H1 (cell line): ENCODE measurements at regions not wholly inside any gene's neighbourhood (a gene's known extent, or its start where the extent isn't known, plus 50 kb on each side); places are given as distances from the start of the nearest gene placed in this dataset.

Experiments
- CTCF ChIA-PET: fragments of 300-600 bp; sonication (Branson Sonifier 250); formaldehyde crosslinking; loops from one replicate; lab custom pipeline; 2021; ENCODE audit not compliant: partially characterized antibody; lab: Charles Lee
- POLR2A ChIA-PET: fragments of 300-600 bp; sonication (Branson Sonifier 250); formaldehyde crosslinking; loops from one replicate; lab custom pipeline; 2021; ENCODE audit warnings: inconsistent platforms; ENCODE audit not compliant: partially characterized antibody; lab: Charles Lee
- DNase-seq, 2 experiments: peaks; one replicate each; pipeline versions ENCODE4 v3.0.0 to v3.0.0-alpha.2; 2010 to 2022; ENCODE audit warnings: low spot score in 2 of 2, low read depth in 1 of 2, mixed read lengths in 1 of 2
- FAIRE-seq: peaks from 2 replicates; lab custom pipeline; 2011; peaks lifted over from hg19 to GRCh38; lab: Jason Lieb, UNC
- H2AFZ ChIP-seq: 2 replicates; pipeline ENCODE4 v1.8.1; 2012; ENCODE audit warnings: low read length, inconsistent platforms
- H2AK5ac ChIP-seq: 2 replicates; pipeline ENCODE4 v1.6.1; 2013; ENCODE audit warnings: low read depth, low read length
- H2BK120ac ChIP-seq: replicated peaks from 2 replicates; pipeline ENCODE3; 2013; ENCODE audit warnings: low read depth, low read length, inconsistent platforms
- H2BK12ac ChIP-seq: 2 replicates; pipeline ENCODE4 v1.6.1; 2013; ENCODE audit warnings: low read depth, low read length
- H2BK15ac ChIP-seq: 2 replicates; pipeline ENCODE4 v1.6.1; 2013; ENCODE audit warnings: low read length
- H2BK20ac ChIP-seq: 2 replicates; pipeline ENCODE4 v1.6.1; 2013; ENCODE audit warnings: low read length
- H2BK5ac ChIP-seq: 2 replicates; pipeline ENCODE4 v1.6.1; 2013; ENCODE audit warnings: low read depth, low read length
- H3K14ac ChIP-seq: 2 replicates; pipeline ENCODE4 v1.6.1; 2013; ENCODE audit warnings: inconsistent platforms; ENCODE audit not compliant: insufficient read length
- H3K18ac ChIP-seq: 2 replicates; pipeline ENCODE4 v1.6.1; 2013; ENCODE audit warnings: low read length; ENCODE audit errors: extremely low read depth
- H3K23ac ChIP-seq: 2 replicates; pipeline ENCODE4 v1.6.1; 2013; ENCODE audit warnings: inconsistent platforms; ENCODE audit not compliant: insufficient read length
- H3K23me2 ChIP-seq: 2 replicates; pipeline ENCODE4 v1.6.1; 2013; ENCODE audit warnings: low read depth, low read length
- H3K27ac ChIP-seq: 2 replicates; pipeline ENCODE4 v1.6.1; 2011; ENCODE audit warnings: low read depth, low read length, inconsistent platforms
- H3K27me3 ChIP-seq, 4 experiments: replicated peaks in 1 of 4; 1 replicate in 1 of 4; 2 replicates in 3 of 4; pipeline versions ENCODE4 v1.6.1 to v1.8.1; 2011 to 2013; ENCODE audit warnings: low read length in 3 of 4, mild to moderate bottlenecking in 3 of 4, inconsistent platforms in 2 of 4, mixed read lengths in 2 of 4, moderate library complexity in 1 of 4; ENCODE audit not compliant: control insufficient read depth in 3 of 4, insufficient read depth in 3 of 4; ENCODE audit errors: extremely low read depth in 1 of 4
- H3K36me3 ChIP-seq, 4 experiments: 2 replicates each; pipeline versions ENCODE4 v1.6.1 to v1.8.1; 2011 to 2013; ENCODE audit warnings: mild to moderate bottlenecking in 4 of 4, low read length in 3 of 4, moderate library complexity in 2 of 4, control low read depth in 1 of 4, inconsistent platforms in 1 of 4; ENCODE audit not compliant: insufficient read depth in 4 of 4, control insufficient read depth in 2 of 4
- H3K4ac ChIP-seq: replicated peaks from 2 replicates; pipeline ENCODE3; 2013; ENCODE audit warnings: low read length, low read depth, mixed read lengths, inconsistent platforms; ENCODE audit not compliant: insufficient read length
- H3K4me1 ChIP-seq, 4 experiments: replicated peaks in 1 of 4; 1 replicate in 1 of 4; 2 replicates in 3 of 4; pipeline versions ENCODE4 v1.6.1 to v1.8.1; 2011 to 2013; ENCODE audit warnings: low read length in 3 of 4, inconsistent platforms in 2 of 4, mixed read lengths in 1 of 4; ENCODE audit not compliant: insufficient read depth in 4 of 4, control insufficient read depth in 3 of 4
- H3K4me2 ChIP-seq, 2 experiments: 2 replicates each; pipeline versions ENCODE4 v1.6.1 to v1.8.1; 2011 to 2013; ENCODE audit warnings: low read depth in 2 of 2, low read length in 2 of 2, control low read depth in 1 of 2, inconsistent platforms in 1 of 2, mild to moderate bottlenecking in 1 of 2; ENCODE audit not compliant: insufficient read depth in 1 of 2
- H3K4me3 ChIP-seq, 4 experiments: fragments of 200-600, 300-600 bp in 1 of 4; sonication (generic), shearing (Covaris generic), sonication (Bioruptor Twin) in 1 of 4; 2 replicates each; pipeline versions ENCODE4 v1.5.1 to v1.8.1; 2011 to 2016; ENCODE audit warnings: low read length in 4 of 4, low read depth in 3 of 4, control low read depth in 2 of 4, inconsistent platforms in 2 of 4, mild to moderate bottlenecking in 2 of 4, mixed read lengths in 1 of 4, moderate library complexity in 1 of 4; ENCODE audit not compliant: insufficient read depth in 2 of 4; ENCODE audit errors: extremely low read depth in 1 of 4
- H3K56ac ChIP-seq: replicated peaks from 2 replicates; pipeline ENCODE3; 2013; ENCODE audit warnings: low read depth, mild to moderate bottlenecking, mixed read lengths, low read length, inconsistent platforms; ENCODE audit not compliant: insufficient read length
- H3K79me1 ChIP-seq: 2 replicates; pipeline ENCODE4 v1.6.1; 2013; ENCODE audit warnings: low read depth, low read length, control low read depth
- H3K79me2 ChIP-seq, 2 experiments: 2 replicates each; pipeline versions ENCODE4 v1.6.1 to v1.8.1; 2012 to 2013; ENCODE audit warnings: low read length in 2 of 2, mild to moderate bottlenecking in 2 of 2, inconsistent platforms in 1 of 2; ENCODE audit not compliant: insufficient read depth in 2 of 2, control insufficient read depth in 1 of 2
- H3K9ac ChIP-seq, 4 experiments: replicated peaks in 1 of 4; 1 replicate in 1 of 4; 2 replicates in 3 of 4; pipeline versions ENCODE4 v1.6.1 to v1.8.1; 2011 to 2013; ENCODE audit warnings: low read depth in 3 of 4, low read length in 3 of 4, control low read depth in 2 of 4, mild to moderate bottlenecking in 2 of 4, moderate library complexity in 2 of 4, inconsistent platforms in 1 of 4; ENCODE audit errors: extremely low read depth in 1 of 4
- H3K9me3 ChIP-seq, 2 experiments: 2 replicates each; pipeline versions ENCODE4 v1.6.1 to v1.8.1; 2012 to 2013; ENCODE audit warnings: mild to moderate bottlenecking in 2 of 2, moderate library complexity in 2 of 2, control low read depth in 1 of 2, inconsistent platforms in 1 of 2, low read depth in 1 of 2, low read length in 1 of 2, mixed read lengths in 1 of 2; ENCODE audit not compliant: insufficient read depth in 2 of 2
- H4K20me1 ChIP-seq, 2 experiments: replicated peaks in 1 of 2; 2 replicates each; pipeline versions ENCODE3 to v1.8.1; 2011 to 2013; ENCODE audit warnings: inconsistent platforms in 2 of 2, low read length in 2 of 2, mild to moderate bottlenecking in 1 of 2; ENCODE audit not compliant: insufficient read depth in 2 of 2, control insufficient read depth in 1 of 2
- H4K5ac ChIP-seq: 2 replicates; pipeline ENCODE4 v1.6.1; 2013; ENCODE audit warnings: low read length, low read depth, mixed read lengths, inconsistent platforms; ENCODE audit not compliant: insufficient read length
- H4K8ac ChIP-seq: 2 replicates; pipeline ENCODE4 v1.8.0; 2013; ENCODE audit warnings: mild to moderate bottlenecking, moderate library complexity, low read length, inconsistent platforms; ENCODE audit not compliant: insufficient read depth; ENCODE audit errors: extremely low read depth
- H4K91ac ChIP-seq: replicated peaks from 2 replicates; pipeline ENCODE3; 2013; ENCODE audit warnings: low read length, mixed read lengths, inconsistent platforms; ENCODE audit not compliant: insufficient read length
- CBX8 ChIP-seq: fragments of 300-800, 300-1000 bp; sonication (generic); IDR thresholded peaks from 2 replicates; pipeline ENCODE4 v1.7.1; 2016; ENCODE audit warnings: low read depth, low read length, borderline replicate concordance
- CHD1 ChIP-seq: IDR thresholded peaks from 2 replicates; pipeline ENCODE4 v1.6.1; 2012; ENCODE audit warnings: low read depth, low read length, improper control_type of control experiment
- CTBP2 ChIP-seq: IDR thresholded peaks from 2 replicates; pipeline ENCODE4 v1.7.0; 2011; ENCODE audit warnings: borderline replicate concordance, mild to moderate bottlenecking, moderate library complexity, mixed read lengths, low read length; ENCODE audit not compliant: insufficient read depth, insufficient read length
- E2F6 ChIP-seq: IDR thresholded peaks from 2 replicates; pipeline ENCODE4 v1.6.1; 2012; ENCODE audit warnings: inconsistent platforms
- HDAC6 ChIP-seq: IDR thresholded peaks from one replicate; pipeline ENCODE4 v1.7.1; 2012; ENCODE audit warnings: low read depth, mild to moderate bottlenecking, inconsistent platforms, low read length, moderate library complexity
- JUND ChIP-seq: IDR thresholded peaks from 2 replicates; pipeline ENCODE4 v1.6.1; 2011; ENCODE audit warnings: mild to moderate bottlenecking, improper control_type of control experiment, low read length
- KDM5A ChIP-seq: fragments of 200-600 bp; IDR thresholded peaks from 2 replicates; pipeline ENCODE4 v1.7.1; 2012; ENCODE audit warnings: mild to moderate bottlenecking, low read length, inconsistent platforms, mixed read lengths
- MAX ChIP-seq: IDR thresholded peaks from 2 replicates; pipeline ENCODE4 v1.6.1; 2012; ENCODE audit warnings: inconsistent platforms
- NANOG ChIP-seq: IDR thresholded peaks from 2 replicates; pipeline ENCODE4 v1.6.1; 2011; ENCODE audit warnings: low read length, low read depth, mild to moderate bottlenecking, inconsistent platforms; ENCODE audit not compliant: insufficient read depth, poor library complexity, severe bottlenecking
- RNF2 ChIP-seq: fragments of 200-900, 300-1000 bp; sonication (generic); IDR thresholded peaks from 2 replicates; pipeline ENCODE4 v1.7.1; 2016; ENCODE audit warnings: borderline replicate concordance, low read depth, mild to moderate bottlenecking, antibody characterized with exemption, low read length; ENCODE audit not compliant: poor library complexity, severe bottlenecking; ENCODE audit errors: missing control alignments
- SIN3A ChIP-seq, 2 experiments: IDR thresholded peaks in 1 of 2; conservative IDR thresholded peaks in 1 of 2; 2 replicates each; pipeline ENCODE4 v1.6.1; 2011 to 2012; ENCODE audit warnings: low read length in 2 of 2, improper control_type of control experiment in 1 of 2, low read depth in 1 of 2, mild to moderate bottlenecking in 1 of 2
- TAF7 ChIP-seq: optimal IDR thresholded peaks from 2 replicates; pipeline ENCODE3; 2011; ENCODE audit warnings: low read depth, mild to moderate bottlenecking, inconsistent platforms, low read length, moderate library complexity, borderline replicate concordance
- WGBS, 2 experiments: shearing (Covaris generic) in 1 of 2; methylation state at CpG; one replicate each; pipeline versions ENCODE4 v1.1.6 to v1.1.7; 2013 to 2015; ENCODE audit warnings: low lambda C conversion rate in 2 of 2, mixed read lengths in 2 of 2, inconsistent platforms in 1 of 2, low coverage in 1 of 2, missing lambda C conversion rate in 1 of 2; ENCODE audit not compliant: insufficient replicate concordance in 2 of 2, insufficient coverage in 1 of 2, insufficient read length in 1 of 2; ENCODE audit errors: extremely low coverage in 1 of 2, missing lambda C conversion rate in 1 of 2; 5-methylcytosine and 5-hydroxymethylcytosine counted together

DNA sequence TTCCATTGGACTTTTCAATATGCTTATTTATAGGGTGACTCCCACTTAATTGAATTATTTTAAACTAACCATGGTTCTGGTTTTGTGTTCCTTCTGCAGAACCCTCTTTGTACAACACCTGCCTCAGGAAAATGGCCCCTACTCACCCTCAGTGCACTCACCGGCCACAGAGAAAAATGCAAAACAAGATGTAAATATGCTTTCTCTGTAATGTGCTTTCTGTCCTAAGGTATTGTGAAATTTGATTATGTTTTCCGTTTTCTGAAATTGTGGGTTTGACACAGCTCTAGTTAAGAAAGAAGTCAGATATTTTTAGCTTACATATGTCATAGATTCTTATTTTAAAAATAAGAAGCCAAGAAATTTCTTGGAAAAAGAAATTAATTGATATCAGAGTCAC lies 357.7 kb upstream of the SMIM21 start:
- no peaks in the 10 kb centered on the region for H3K79me2 ChIP-seq
- no peak overlapping the region for H2AFZ ChIP-seq
- no peak overlapping the region for H2BK120ac ChIP-seq
- WGBS, 2 experiments: 85% methylated on average over 2 of the region's 2 CpGs; no CpG with 5 or more reads in 1 of the 2 experiments
- no peaks in the 10 kb centered on the region for H3K36me3 ChIP-seq
- no peak overlapping the region for H2BK15ac ChIP-seq
- H3K23me2 ChIP-seq: no peaks in the 10 kb centered on the region
- H3K23ac ChIP-seq: no peak overlapping the region
- ChIA-PET CTCF (no interaction called here), POLR2A (no interaction called here)
- no peak overlapping the region for H2AK5ac ChIP-seq
- H3K9ac ChIP-seq: no peak overlapping the region
- no peaks in the 10 kb centered on the region for H3K79me1 ChIP-seq
- H2BK5ac ChIP-seq: no peak overlapping the region
- H3K4me3 ChIP-seq: no peak overlapping the region
- no peak overlapping the region for H4K91ac ChIP-seq
- H3K56ac ChIP-seq: no peak overlapping the region
- H3K14ac ChIP-seq: no peak overlapping the region
- no peak for FAIRE-seq
- H3K18ac ChIP-seq: no peak overlapping the region
- 0 out of 4 replicates have a peak, but pooled peaks cover 0 to 2% of the 10 kb centered on the region in 2 experiments for H3K9me3 ChIP-seq
- no peak overlapping the region for H2BK20ac ChIP-seq
- H3K4me1 ChIP-seq: peaks cover 0 to 5% (median 0%) of the 10 kb centered on the region in 4 experiments; a peak in 3 of 7 replicates
- no peak overlapping the region for H3K4ac ChIP-seq
- DNase-seq: no peak
- no peak overlapping the region for H4K8ac ChIP-seq
- no peaks in the 10 kb centered on the region for H4K20me1 ChIP-seq
- no peak overlapping the region for H3K4me2 ChIP-seq
- H3K27ac ChIP-seq: no peak overlapping the region
- H2BK12ac ChIP-seq: no peak overlapping the region
- H3K27me3 ChIP-seq: no peaks in the 10 kb centered on the region
- no peak overlapping the region for H4K5ac ChIP-seq
- TF ChIP-seq E2F6: no peak
- TF ChIP-seq JUND: no peak
- TF ChIP-seq SIN3A (conservative IDR thresholded peaks at IDR 0.05 in 1 of 2, IDR thresholded peaks at IDR 0.05 in 1 of 2; ENCODE audit: low read depth in 1 of 2, low read length in 2 of 2): no peak
- TF ChIP-seq CTBP2: no peak
- TF ChIP-seq HDAC6: no peak
- no peak for TF ChIP-seq CBX8
- no peak for TF ChIP-seq RNF2
- TF ChIP-seq NANOG: no peak
- no peak for TF ChIP-seq MAX
- TF ChIP-seq CHD1: no peak
- no peak for TF ChIP-seq KDM5A
- TF ChIP-seq TAF7: no peak
